HCT116 (cell line): ENCODE measurements at regions not wholly inside any gene's neighbourhood (a gene's known extent, or its start where the extent isn't known, plus 50 kb on each side); places are given as distances from the start of the nearest gene placed in this dataset.

Experiments
- ATAC-seq: fragments of 200-7000 bp; cut with Tn5 transposase; 2 replicates; pipeline ENCODE4 v1.9.1; 2020; ENCODE audit warnings: mild to moderate bottlenecking, moderate library complexity
- BruUV-seq: library from RNA; stranded (reverse); fragments of 400-500 nt; replicated peaks from 2 replicates; lab custom pipeline; 2021; lab: Mats Ljungman, UMichigan
- CTCF ChIA-PET: fragments of 300-600 bp; sonication (Branson Sonifier 250); formaldehyde crosslinking; loops from one replicate; lab custom pipeline; 2021; ENCODE audit warnings: antibody characterized with exemption; lab: Charles Lee
- POLR2A ChIA-PET: fragments of 300-600, 350-600 bp; sonication (Branson Sonifier 250); formaldehyde crosslinking; loops from one replicate; lab custom pipeline; 2021; ENCODE audit warnings: antibody characterized with exemption; lab: Charles Lee
- RAD21 ChIA-PET, 2 experiments: fragments of 300-600 bp; sonication (Branson Sonifier 250); formaldehyde crosslinking; loops; one replicate each; lab custom pipeline; 2023; ENCODE audit warnings: low total read pairs in 2 of 2; ENCODE audit not compliant: uncharacterized antibody in 2 of 2, unreplicated experiment in 2 of 2, low non-redundant PET in 1 of 2; lab: Charles Lee
- DNase-seq: peaks from one replicate; pipeline ENCODE4 v3.0.0-alpha.2; 2010; ENCODE audit warnings: low read depth, low spot score
- H2AFZ ChIP-seq: fragments of 200-600 bp; shearing (Covaris generic), sonication (generic); 2 replicates; pipeline ENCODE4 v1.6.1; 2017; ENCODE audit warnings: low read depth, mixed run types, mixed read lengths, antibody characterized with exemption, low read length; ENCODE audit not compliant: poor library complexity, severe bottlenecking
- H3K27ac ChIP-seq: 2 replicates; pipeline ENCODE4 v1.5.1; 2012; ENCODE audit warnings: low read depth, low read length
- H3K27me3 ChIP-seq: fragments of 200-600 bp; sonication (generic); 2 replicates; pipeline ENCODE4 v1.6.1; 2016; ENCODE audit warnings: mixed run types, low read length, mixed read lengths; ENCODE audit not compliant: insufficient read depth
- H3K36me3 ChIP-seq, 2 experiments: fragments of 200-500 bp in 1 of 2; fragments of 200-600 bp in 1 of 2; sonication (Bioruptor generic) in 1 of 2; sonication (generic) in 1 of 2; 2 replicates each; pipeline versions ENCODE4 v1.5.1 to v1.6.1; 2014 to 2016; ENCODE audit warnings: low read length in 2 of 2, inconsistent platforms in 1 of 2, mixed read lengths in 1 of 2, mixed run types in 1 of 2; ENCODE audit not compliant: insufficient read depth in 2 of 2, control insufficient read depth in 1 of 2
- H3K4me1 ChIP-seq, 2 experiments: fragments of 200-600 bp in 1 of 2; sonication (generic) in 1 of 2; 2 replicates each; pipeline versions ENCODE4 v1.5.1 to v1.6.1; 2012 to 2017; ENCODE audit warnings: low read length in 2 of 2, inconsistent platforms in 1 of 2, mild to moderate bottlenecking in 1 of 2, mixed read lengths in 1 of 2, mixed run types in 1 of 2, moderate library complexity in 1 of 2; ENCODE audit not compliant: insufficient read depth in 2 of 2, control insufficient read depth in 1 of 2
- H3K4me2 ChIP-seq: fragments of 200-600 bp; sonication (generic); 2 replicates; pipeline ENCODE4 v1.6.1; 2017; ENCODE audit warnings: mixed run types, low read length, mixed read lengths
- H3K4me3 ChIP-seq, 2 experiments: fragments of 200-600 bp in 1 of 2; sonication (generic) in 1 of 2; replicated peaks in 1 of 2; 2 replicates each; pipeline ENCODE4 v1.5.1; 2011 to 2016; ENCODE audit warnings: low read length in 2 of 2, control low read depth in 1 of 2, low read depth in 1 of 2, mild to moderate bottlenecking in 1 of 2, mixed read lengths in 1 of 2, mixed run types in 1 of 2
- H3K79me2 ChIP-seq: fragments of 200-600 bp; sonication (generic); 2 replicates; pipeline ENCODE4 v1.6.1; 2017; ENCODE audit warnings: mild to moderate bottlenecking, mixed run types, low read length, moderate library complexity, mixed read lengths; ENCODE audit not compliant: insufficient read depth
- H3K9ac ChIP-seq: fragments of 200-600 bp; sonication (generic); 2 replicates; pipeline ENCODE4 v1.6.1; 2016; ENCODE audit warnings: low read length, mixed read lengths
- H3K9me2 ChIP-seq: fragments of 200-600 bp; sonication (generic), shearing (Covaris generic); 2 replicates; pipeline ENCODE4 v1.6.1; 2017; ENCODE audit warnings: mixed run types, mild to moderate bottlenecking, moderate library complexity; ENCODE audit not compliant: insufficient read depth
- H3K9me3 ChIP-seq, 2 experiments: fragments of 200-500 bp in 1 of 2; fragments of 200-600 bp in 1 of 2; sonication (Bioruptor generic) in 1 of 2; sonication (generic) in 1 of 2; 2 replicates each; pipeline ENCODE4 v1.6.1; 2014 to 2017; ENCODE audit warnings: low read length in 2 of 2, mixed read lengths in 2 of 2, inconsistent platforms in 1 of 2, low read depth in 1 of 2, mild to moderate bottlenecking in 1 of 2, mixed run types in 1 of 2, moderate library complexity in 1 of 2; ENCODE audit not compliant: control insufficient read depth in 1 of 2, insufficient read depth in 1 of 2
- H4K20me1 ChIP-seq: fragments of 200-600 bp; sonication (generic), shearing (Covaris generic); 2 replicates; pipeline ENCODE4 v1.6.1; 2017; ENCODE audit warnings: mixed run types, mild to moderate bottlenecking, moderate library complexity; ENCODE audit not compliant: insufficient read depth
- CBX3 ChIP-seq: IDR thresholded peaks from 2 replicates; pipeline ENCODE4 v1.6.1; 2012; ENCODE audit warnings: low read depth
- CTCF ChIP-seq, 3 experiments: fragments of 200-600 bp in 1 of 3; sonication (generic) in 1 of 3; IDR thresholded peaks in 2 of 3; conservative IDR thresholded peaks in 1 of 3; 2 replicates each; pipeline ENCODE4 v1.5.1; 2012 to 2017; ENCODE audit warnings: low read depth in 2 of 3, low read length in 2 of 3, antibody characterized with exemption in 1 of 3, borderline replicate concordance in 1 of 3, control low read depth in 1 of 3, mild to moderate bottlenecking in 1 of 3, mixed read lengths in 1 of 3, mixed run types in 1 of 3, moderate library complexity in 1 of 3; ENCODE audit not compliant: insufficient read depth in 1 of 3
- ELF1 ChIP-seq: IDR thresholded peaks from 2 replicates; pipeline ENCODE4 v1.6.1; 2012; ENCODE audit warnings: low read depth, borderline replicate concordance
- FOSL1 ChIP-seq: IDR thresholded peaks from 2 replicates; pipeline ENCODE4 v1.6.1; 2012; ENCODE audit warnings: low read depth
- REST ChIP-seq: IDR thresholded peaks from 2 replicates; pipeline ENCODE4 v1.6.1; 2012; ENCODE audit warnings: low read depth
- SIN3A ChIP-seq: IDR thresholded peaks from 2 replicates; pipeline ENCODE4 v1.6.1; 2012; ENCODE audit warnings: low read depth
- SRF ChIP-seq: IDR thresholded peaks from 2 replicates; pipeline ENCODE4 v1.6.1; 2012; ENCODE audit warnings: low read depth
- intact Hi-C: fragments of 100-400 bp; cut with micrococcal nuclease; formaldehyde crosslinking; loops from 2 replicates; pipeline ENCODE4 v1.10.0; 2022

- POLR2A ChIA-PET = no interaction called here
- TF ChIP-seq SRF = no peak
- TF ChIP-seq SIN3A = no peak
- TF ChIP-seq, all 23 proteins: peak for 0
- ATAC-seq (no peak), DNase-seq (no peak)
- Histone ChIP-seq H3K27ac (no peak overlapping the region), H2AFZ (no peak overlapping the region), H3K9ac (no peak overlapping the region), H3K4me1 (peaks cover 0 to 15% of the 10 kb centered on the region in 2 experiments; a peak in 2 of 4 replicates), H3K9me2 (no peaks in the 10 kb centered on the region), H3K4me2 (no peak overlapping the region), H3K79me2 (no peaks in the 10 kb centered on the region), H3K9me3 (no peaks in the 10 kb centered on the region), H3K36me3 (no peaks in the 10 kb centered on the region), H4K20me1 (no peaks in the 10 kb centered on the region), H3K27me3 (no peaks in the 10 kb centered on the region), H3K4me3 (no peak overlapping the region)
- ChIA-PET CTCF (no interaction called here), RAD21 (no interaction called here)
- no TSS peak for BruUV-seq
- intact Hi-C loops = no loop called here
Observed at GRCh38 chr1:94721240-94721639, 98.9 kb upstream of the SLC44A3 start.

GRCh38 chr1:94719926-94720793, 100.0 kb upstream of the SLC44A3 start:
- BruUV-seq = no TSS peak
- intact Hi-C loops = no loop called here
- RAD21 ChIA-PET = no interaction called here
- H3K9ac ChIP-seq = no peak overlapping the region
- H3K36me3 ChIP-seq = no peaks in the 10 kb centered on the region
- no peaks in the 10 kb centered on the region for H4K20me1 ChIP-seq
- H3K4me3 ChIP-seq = no peak overlapping the region
- no peaks in the 10 kb centered on the region for H3K9me3 ChIP-seq
- ATAC-seq = no peak
- no peaks in the 10 kb centered on the region for H3K79me2 ChIP-seq
- no peaks in the 10 kb centered on the region for H3K9me2 ChIP-seq
- no peak for DNase-seq
- no peak overlapping the region for H3K27ac ChIP-seq
- H3K4me1 ChIP-seq = peaks cover 0 to 11% of the 10 kb centered on the region in 2 experiments; a peak in 2 of 4 replicates
- POLR2A ChIA-PET = no interaction called here
- H3K27me3 ChIP-seq = no peaks in the 10 kb centered on the region
- H3K4me2 ChIP-seq = no peak overlapping the region
- CTCF ChIA-PET = no interaction called here
- no peak overlapping the region for H2AFZ ChIP-seq
- TF ChIP-seq CBX3 = no peak
- no peak for TF ChIP-seq ELF1
- no peak for TF ChIP-seq REST
- TF ChIP-seq CTCF (IDR thresholded peaks at IDR 0.05 in 2 of 3, conservative IDR thresholded peaks at IDR 0.05 in 1 of 3; ENCODE audit: borderline replicate concordance in 1 of 3, insufficient read depth in 1 of 3, low read depth in 2 of 3, low read length in 2 of 3) = no peak
- TF ChIP-seq FOSL1 = no peak
